Endothelial cell of umbilical vein (primary cell): ENCODE measurements at regions not wholly inside any gene's neighbourhood (a gene's known extent, or its start where the extent isn't known, plus 50 kb on each side); places are given as distances from the start of the nearest gene placed in this dataset.

Source experiments
- BruUV-seq: library from RNA; stranded (reverse); fragments of 400-500 nt; replicated peaks from 2 replicates; lab custom pipeline; 2021; lab: Mats Ljungman, UMichigan
- CTCF ChIA-PET: fragments of 300-600, 350-600 bp; sonication (Branson Sonifier 250); formaldehyde crosslinking; loops from one replicate; lab custom pipeline; 2021; ENCODE audit warnings: antibody characterized with exemption, inconsistent platforms; lab: Charles Lee
- POLR2A ChIA-PET: fragments of 300-600, 350-600 bp; sonication (Branson Sonifier 250); formaldehyde crosslinking; loops from one replicate; lab custom pipeline; 2021; ENCODE audit warnings: antibody characterized with exemption, inconsistent platforms; lab: Charles Lee
- DNase-seq: peaks from one replicate; pipeline ENCODE4 v3.0.0-alpha.2; 2011; ENCODE audit warnings: low read depth, low spot score
- FAIRE-seq: peaks from 2 replicates; lab custom pipeline; 2011; peaks lifted over from hg19 to GRCh38; lab: Jason Lieb, UNC
- H2AFZ ChIP-seq: 2 replicates; pipeline ENCODE4 v1.6.0; 2012; ENCODE audit warnings: low read depth, low read length, control low read depth, inconsistent platforms
- H3K27ac ChIP-seq: 2 replicates; pipeline ENCODE4 v1.5.1; 2011; ENCODE audit warnings: low read depth, mild to moderate bottlenecking, control low read depth, low read length, moderate library complexity; ENCODE audit not compliant: insufficient read depth
- H3K27me3 ChIP-seq, 2 experiments: 2 replicates each; pipeline versions ENCODE4 v1.6.0 to v1.6.1; 2011; ENCODE audit warnings: low read length in 2 of 2, mixed read lengths in 1 of 2; ENCODE audit not compliant: control insufficient read depth in 2 of 2, insufficient read depth in 2 of 2
- H3K36me3 ChIP-seq, 2 experiments: 2 replicates in 1 of 2; 3 replicates in 1 of 2; pipeline ENCODE4 v1.5.1; 2011; ENCODE audit warnings: low read length in 2 of 2, mild to moderate bottlenecking in 1 of 2, moderate library complexity in 1 of 2; ENCODE audit not compliant: control insufficient read depth in 2 of 2, insufficient read depth in 2 of 2; ENCODE audit errors: extremely low read depth in 1 of 2
- H3K4me1 ChIP-seq: 3 replicates; pipeline ENCODE4 v1.5.1; 2011; ENCODE audit warnings: mild to moderate bottlenecking, low read length; ENCODE audit not compliant: control insufficient read depth, insufficient read depth; ENCODE audit errors: extremely low read depth
- H3K4me2 ChIP-seq: 2 replicates; pipeline ENCODE4 v1.6.1; 2011; ENCODE audit warnings: low read length, control low read depth, mixed read lengths; ENCODE audit not compliant: insufficient read depth
- H3K4me3 ChIP-seq, 3 experiments: fragments of 200-600 bp in 1 of 3; sonication (generic), shearing (Covaris generic) in 1 of 3; replicated peaks in 1 of 3; 2 replicates each; pipeline ENCODE4 v1.5.1; 2011 to 2016; ENCODE audit warnings: control low read depth in 3 of 3, low read length in 3 of 3, mild to moderate bottlenecking in 2 of 3, inconsistent platforms in 1 of 3, low read depth in 1 of 3, moderate library complexity in 1 of 3; ENCODE audit not compliant: insufficient read depth in 1 of 3
- H3K79me2 ChIP-seq: 2 replicates; pipeline ENCODE4 v1.6.0; 2012; ENCODE audit warnings: low read length, inconsistent platforms; ENCODE audit not compliant: control insufficient read depth, insufficient read depth
- H3K9ac ChIP-seq: replicated peaks from 2 replicates; pipeline ENCODE3; 2011; ENCODE audit warnings: low read length, control low read depth; ENCODE audit not compliant: insufficient read depth; ENCODE audit errors: extremely low read depth
- H3K9me1 ChIP-seq: replicated peaks from 3 replicates; pipeline ENCODE4 v1.6.0; 2011; ENCODE audit warnings: mild to moderate bottlenecking, low read length; ENCODE audit not compliant: control insufficient read depth, insufficient read depth; ENCODE audit errors: extremely low read depth
- H3K9me3 ChIP-seq: replicated peaks from 2 replicates; pipeline ENCODE4 v1.5.1; 2012; ENCODE audit warnings: low read length, inconsistent platforms; ENCODE audit not compliant: control insufficient read depth, insufficient read depth
- H4K20me1 ChIP-seq: replicated peaks from 2 replicates; pipeline ENCODE3; 2011; ENCODE audit warnings: mild to moderate bottlenecking, low read length; ENCODE audit not compliant: control insufficient read depth, insufficient read depth; ENCODE audit errors: extremely low read depth
- EZH2 ChIP-seq: IDR thresholded peaks from 2 replicates; pipeline ENCODE4 v1.6.1; 2012; ENCODE audit warnings: borderline replicate concordance, low read depth, mild to moderate bottlenecking, moderate library complexity, low read length, inconsistent platforms; ENCODE audit not compliant: severe bottlenecking
- FOS ChIP-seq: IDR thresholded peaks from 2 replicates; pipeline ENCODE4 v1.6.1; 2011; ENCODE audit warnings: mild to moderate bottlenecking, low read length, moderate library complexity, borderline replicate concordance; ENCODE audit not compliant: insufficient read depth
- GATA2 ChIP-seq: IDR thresholded peaks from 2 replicates; pipeline ENCODE4 v1.7.0; 2011; ENCODE audit warnings: low read depth, mild to moderate bottlenecking, moderate library complexity, mixed read lengths, low read length; ENCODE audit not compliant: insufficient read length, insufficient read depth
- JUN ChIP-seq: IDR thresholded peaks from 2 replicates; pipeline ENCODE4 v1.6.1; 2011; ENCODE audit warnings: borderline replicate concordance, low read depth; ENCODE audit not compliant: insufficient read length, insufficient read depth
- MYC ChIP-seq: IDR thresholded peaks from one replicate; pipeline ENCODE4 v1.6.1; 2011; ENCODE audit warnings: mild to moderate bottlenecking, low read depth, low read length
- POLR2A ChIP-seq: IDR thresholded peaks from 2 replicates; pipeline ENCODE4 v1.6.1; 2012; ENCODE audit warnings: low read depth, mild to moderate bottlenecking, control low read depth, low read length
- POLR2AphosphoS5 ChIP-seq: IDR thresholded peaks from 2 replicates; pipeline ENCODE4 v1.6.1; 2012; ENCODE audit warnings: low read depth, mild to moderate bottlenecking, control low read depth, low read length, moderate library complexity; ENCODE audit not compliant: insufficient read depth
- dilution Hi-C: fragments of 300-500 bp; cut with MboI; formaldehyde crosslinking; loops from one replicate; pipeline ENCODE4 v1.15.0; 2019; ENCODE audit warnings: low sequenced_read_pairs; ENCODE audit not compliant: extremely low pct_ligation_motif_present
- intact Hi-C: fragments of 100-400 bp; cut with micrococcal nuclease; formaldehyde crosslinking; loops from one replicate; pipeline ENCODE4 v1.10.0; 2022
- TF ChIP-seq, protein P1 (sequence below), 2 donors: IDR thresholded peaks; 1 replicate in 1 of 2; 2 replicates in 1 of 2; pipeline ENCODE4 v1.5.1; 2011; ENCODE audit warnings: low read length in 2 of 2, mild to moderate bottlenecking in 2 of 2, moderate library complexity in 2 of 2, control low read depth in 1 of 2, inconsistent platforms in 1 of 2, low read depth in 1 of 2; ENCODE audit not compliant: insufficient read depth in 1 of 2; ENCODE audit errors: extremely low read depth in 1 of 2
- TF ChIP-seq, protein P2 (sequence below): IDR thresholded peaks from 2 replicates; pipeline ENCODE4 v1.6.1; 2011; ENCODE audit not compliant: insufficient read depth, insufficient read length

DNA sequence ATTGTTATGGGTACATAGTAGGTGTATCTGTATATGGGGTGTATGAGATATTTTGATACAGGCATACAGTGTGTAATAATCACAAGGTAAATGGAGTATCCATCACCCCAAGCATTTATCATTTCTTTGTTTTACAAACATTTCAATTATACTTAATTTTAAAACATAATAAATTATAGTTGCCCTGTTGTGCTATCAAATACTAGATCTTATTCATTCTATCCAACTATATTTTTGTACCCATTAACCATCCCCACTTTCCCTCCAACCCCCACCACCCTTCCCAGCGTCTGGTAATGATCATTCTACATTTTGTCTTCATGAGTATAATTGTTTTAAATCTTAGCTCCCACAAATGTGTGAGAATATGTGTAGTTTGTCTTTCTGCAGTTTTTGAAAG is 302.6 kb downstream of the FOXG1 start:
- no peak overlapping the region for H3K27ac ChIP-seq
- DNase-seq = no peak
- intact Hi-C loops (no loop called here), dilution Hi-C loops (no loop called here)
- CTCF ChIA-PET = interaction anchor here (0.8 to 1.0 kb wide), 3 partner anchors 9 to 25 kb away, joined by 3 to 4 read pairs (median 3); no protein-coding TSS in a partner anchor
- H3K79me2 ChIP-seq = no peaks in the 10 kb centered on the region
- H2AFZ ChIP-seq = no peak overlapping the region
- TF ChIP-seq GATA2 = no peak
- TF ChIP-seq MYC = no peak
- TF ChIP-seq, protein P1, sequence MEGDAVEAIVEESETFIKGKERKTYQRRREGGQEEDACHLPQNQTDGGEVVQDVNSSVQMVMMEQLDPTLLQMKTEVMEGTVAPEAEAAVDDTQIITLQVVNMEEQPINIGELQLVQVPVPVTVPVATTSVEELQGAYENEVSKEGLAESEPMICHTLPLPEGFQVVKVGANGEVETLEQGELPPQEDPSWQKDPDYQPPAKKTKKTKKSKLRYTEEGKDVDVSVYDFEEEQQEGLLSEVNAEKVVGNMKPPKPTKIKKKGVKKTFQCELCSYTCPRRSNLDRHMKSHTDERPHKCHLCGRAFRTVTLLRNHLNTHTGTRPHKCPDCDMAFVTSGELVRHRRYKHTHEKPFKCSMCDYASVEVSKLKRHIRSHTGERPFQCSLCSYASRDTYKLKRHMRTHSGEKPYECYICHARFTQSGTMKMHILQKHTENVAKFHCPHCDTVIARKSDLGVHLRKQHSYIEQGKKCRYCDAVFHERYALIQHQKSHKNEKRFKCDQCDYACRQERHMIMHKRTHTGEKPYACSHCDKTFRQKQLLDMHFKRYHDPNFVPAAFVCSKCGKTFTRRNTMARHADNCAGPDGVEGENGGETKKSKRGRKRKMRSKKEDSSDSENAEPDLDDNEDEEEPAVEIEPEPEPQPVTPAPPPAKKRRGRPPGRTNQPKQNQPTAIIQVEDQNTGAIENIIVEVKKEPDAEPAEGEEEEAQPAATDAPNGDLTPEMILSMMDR (IDR thresholded peaks at IDR 0.05; ENCODE audit: extremely low read depth in 1 of 2, insufficient read depth in 1 of 2, low read depth in 1 of 2, low read length in 2 of 2) = no peak
- no peak for TF ChIP-seq EZH2
- TF ChIP-seq POLR2AphosphoS5 = no peak
- TF ChIP-seq JUN = no peak
- TF ChIP-seq, protein P2, sequence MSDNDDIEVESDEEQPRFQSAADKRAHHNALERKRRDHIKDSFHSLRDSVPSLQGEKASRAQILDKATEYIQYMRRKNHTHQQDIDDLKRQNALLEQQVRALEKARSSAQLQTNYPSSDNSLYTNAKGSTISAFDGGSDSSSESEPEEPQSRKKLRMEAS = no peak
- no peak for TF ChIP-seq FOS
- TF ChIP-seq POLR2A = no peak
- no peak overlapping the region for H3K4me2 ChIP-seq
- no peaks in the 10 kb centered on the region for H4K20me1 ChIP-seq
- POLR2A ChIA-PET = no interaction called here
- no peaks in the 10 kb centered on the region for H3K9me3 ChIP-seq
- BruUV-seq = no TSS peak
- no peak for FAIRE-seq
- no peaks in the 10 kb centered on the region for H3K36me3 ChIP-seq
- H3K9me1 ChIP-seq = no peaks in the 10 kb centered on the region
- no peak overlapping the region for H3K4me3 ChIP-seq
- H3K9ac ChIP-seq = no peak overlapping the region
- no peaks in the 10 kb centered on the region for H3K4me1 ChIP-seq
- H3K27me3 ChIP-seq = no peaks in the 10 kb centered on the region
